ENCODE measurements at regions not wholly inside any gene's neighbourhood (a gene's known extent, or its start where the extent isn't known, plus 50 kb on each side); places are given as distances from the start of the nearest gene placed in this dataset.

DNA sequence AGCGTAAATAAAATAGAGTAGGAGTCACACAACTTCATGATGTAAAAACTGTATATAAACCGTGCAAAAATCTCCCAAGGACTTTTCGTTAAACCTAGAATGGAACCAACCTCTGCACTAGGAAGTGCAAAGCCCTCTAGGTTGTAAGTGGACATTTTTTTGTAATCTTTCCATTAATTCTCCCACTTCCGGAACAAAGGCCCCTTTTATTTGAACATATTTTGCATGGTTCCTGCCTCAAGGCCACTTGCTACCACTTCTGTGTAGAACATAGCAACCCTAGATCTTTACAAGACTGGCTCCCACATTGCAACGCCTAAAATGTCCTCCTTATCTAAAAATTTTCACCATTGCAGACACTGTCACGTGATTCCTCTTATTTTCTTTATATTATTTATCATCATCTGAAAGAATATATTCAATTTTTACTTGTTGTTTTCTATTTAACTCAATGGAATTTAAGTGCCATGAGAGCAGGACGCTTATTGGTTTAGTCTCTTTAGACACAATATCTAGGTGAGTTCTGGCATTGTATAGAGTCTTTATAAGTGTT lies 249.6 kb upstream of the TMEFF2 start:
- no peaks in the 10 kb centered on the region for H3K27me3 ChIP-seq (replicated peaks in 1 of 4; ENCODE audit: control insufficient read depth in 3 of 4, extremely low read depth in 1 of 4, insufficient read depth in 3 of 4, low read length in 3 of 4)
- 75% methylated on average over 7 of the region's 7 CpGs; no CpG with 5 or more reads in 1 of the 2 experiments for WGBS, 2 experiments (ENCODE audit: extremely low coverage in 1 of 2, insufficient coverage in 1 of 2, insufficient read length in 1 of 2, insufficient replicate concordance in 2 of 2, low coverage in 1 of 2, low lambda C conversion rate in 2 of 2, missing lambda C conversion rate in 1 of 2)
- no peak for FAIRE-seq
- TF ChIP-seq BACH1 (IDR thresholded peaks at IDR 0.05; ENCODE audit: low read length) = no peak
- no peak for TF ChIP-seq PHF8 (conservative IDR thresholded peaks at IDR 0.05; ENCODE audit: low read depth, low read length)
- TF ChIP-seq, protein P1, sequence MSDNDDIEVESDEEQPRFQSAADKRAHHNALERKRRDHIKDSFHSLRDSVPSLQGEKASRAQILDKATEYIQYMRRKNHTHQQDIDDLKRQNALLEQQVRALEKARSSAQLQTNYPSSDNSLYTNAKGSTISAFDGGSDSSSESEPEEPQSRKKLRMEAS (IDR thresholded peaks at IDR 0.05) = no peak
- TF ChIP-seq NANOG (IDR thresholded peaks at IDR 0.05; ENCODE audit: insufficient read depth, low read depth, low read length, poor library complexity, severe bottlenecking) = no peak
- no peak for TF ChIP-seq BCL11A (IDR thresholded peaks at IDR 0.05; ENCODE audit: low read depth in 2 of 2, low read length in 2 of 2)
- TF ChIP-seq MAFK (IDR thresholded peaks at IDR 0.05; ENCODE audit: low read depth, low read length) = no peak
- no peak for TF ChIP-seq FOSL1 (IDR thresholded peaks at IDR 0.05; ENCODE audit: insufficient read depth, low read depth, low read length)
- no peak for TF ChIP-seq JUND (IDR thresholded peaks at IDR 0.05; ENCODE audit: low read length)
- no peak for TF ChIP-seq NRF1 (IDR thresholded peaks at IDR 0.05; ENCODE audit: low read depth, low read length)
- TF ChIP-seq CEBPB (IDR thresholded peaks at IDR 0.05; ENCODE audit: low read depth, low read length) = no peak
- TF ChIP-seq EGR1 (IDR thresholded peaks at IDR 0.05; ENCODE audit: borderline replicate concordance, low read depth, low read length) = no peak
- no peak for TF ChIP-seq EP300 (IDR thresholded peaks at IDR 0.05; ENCODE audit: borderline replicate concordance in 1 of 2, low read depth in 2 of 2, low read length in 2 of 2)
- TF ChIP-seq RAD21 (IDR thresholded peaks at IDR 0.05 in 1 of 2, conservative IDR thresholded peaks at IDR 0.05 in 1 of 2; ENCODE audit: low read depth in 2 of 2, low read length in 2 of 2) = no peak
- TF ChIP-seq TAF7 (optimal IDR thresholded peaks at IDR 0.05; ENCODE audit: borderline replicate concordance, low read depth, low read length) = no peak

More for the DNA sequence above, 249.6 kb upstream of the TMEFF2 start:
- H3K4me3 ChIP-seq (ENCODE audit: extremely low read depth in 1 of 4, insufficient read depth in 2 of 4, low read depth in 3 of 4, low read length in 4 of 4) = no peak overlapping the region
- no peaks in the 10 kb centered on the region for H3K36me3 ChIP-seq (ENCODE audit: control insufficient read depth in 2 of 4, insufficient read depth in 4 of 4, low read length in 3 of 4)
- no peak overlapping the region for H3K56ac ChIP-seq (replicated peaks; ENCODE audit: insufficient read length, low read depth, low read length)
- H3K9me3 ChIP-seq (ENCODE audit: insufficient read depth in 2 of 2, low read depth in 1 of 2, low read length in 1 of 2) = no peaks in the 10 kb centered on the region
- no peak overlapping the region for H2BK12ac ChIP-seq (ENCODE audit: low read depth, low read length)
- H2BK5ac ChIP-seq (ENCODE audit: low read depth, low read length) = no peak overlapping the region
- H4K5ac ChIP-seq (ENCODE audit: insufficient read length, low read depth, low read length) = no peak overlapping the region
- H2BK15ac ChIP-seq (ENCODE audit: low read length) = no peak overlapping the region
- no peak overlapping the region for H4K8ac ChIP-seq (ENCODE audit: extremely low read depth, insufficient read depth, low read length)
- H3K4me1 ChIP-seq (replicated peaks in 1 of 4; ENCODE audit: control insufficient read depth in 3 of 4, insufficient read depth in 4 of 4, low read length in 3 of 4) = no peaks in the 10 kb centered on the region
- no peak overlapping the region for H3K4ac ChIP-seq (replicated peaks; ENCODE audit: insufficient read length, low read depth, low read length)
- no peak overlapping the region for H3K23ac ChIP-seq (ENCODE audit: insufficient read length)
- no peak overlapping the region for H2AK5ac ChIP-seq (ENCODE audit: low read depth, low read length)
- CTCF ChIA-PET (ENCODE audit: partially characterized antibody) = no interaction called here
- H3K27ac ChIP-seq (ENCODE audit: low read depth, low read length) = no peak overlapping the region
- no peak overlapping the region for H2BK120ac ChIP-seq (replicated peaks; ENCODE audit: low read depth, low read length)
- no peak overlapping the region for H3K9ac ChIP-seq (replicated peaks in 1 of 4; ENCODE audit: extremely low read depth in 1 of 4, low read depth in 3 of 4, low read length in 3 of 4)
- no peaks in the 10 kb centered on the region for H4K20me1 ChIP-seq (replicated peaks in 1 of 2; ENCODE audit: control insufficient read depth in 1 of 2, insufficient read depth in 2 of 2, low read length in 2 of 2)
- H3K18ac ChIP-seq (ENCODE audit: extremely low read depth, low read length) = no peak overlapping the region
- no peak overlapping the region for H3K14ac ChIP-seq (ENCODE audit: insufficient read length)
- H2BK20ac ChIP-seq (ENCODE audit: low read length) = no peak overlapping the region
- no peak overlapping the region for H4K91ac ChIP-seq (replicated peaks; ENCODE audit: insufficient read length, low read length)
- no peak overlapping the region for H3K4me2 ChIP-seq (ENCODE audit: insufficient read depth in 1 of 2, low read depth in 2 of 2, low read length in 2 of 2)
- POLR2A ChIA-PET (ENCODE audit: partially characterized antibody) = no interaction called here
- no peaks in the 10 kb centered on the region for H3K79me1 ChIP-seq (ENCODE audit: low read depth, low read length)
- H3K79me2 ChIP-seq (ENCODE audit: control insufficient read depth in 1 of 2, insufficient read depth in 2 of 2, low read length in 2 of 2) = no peaks in the 10 kb centered on the region
- no peak for DNase-seq (ENCODE audit: low read depth in 1 of 2, low spot score in 2 of 2)
- no peak overlapping the region for H2AFZ ChIP-seq (ENCODE audit: low read length)
- H3K23me2 ChIP-seq (ENCODE audit: low read depth, low read length) = no peaks in the 10 kb centered on the region
